Vagina (tissue), 2 donors: ENCODE measurements at regions not wholly inside any gene's neighbourhood (a gene's known extent, or its start where the extent isn't known, plus 50 kb on each side); places are given as distances from the start of the nearest gene placed in this dataset.

ENCODE experiments used
- DNase-seq, 2 donors: peaks; one replicate each; pipeline ENCODE4 v3.0.0-alpha.2; 2017; ENCODE audit errors: extremely low spot score in 2 of 2
- H3K27ac ChIP-seq: fragments of 200-600 bp; sonication (generic); one replicate; pipeline ENCODE4 v1.5.1; 2019
- H3K27me3 ChIP-seq: fragments of 200-600 bp; sonication (generic); one replicate; pipeline ENCODE4 v1.5.1; 2019
- H3K36me3 ChIP-seq, 2 donors: fragments of 200-600 bp; sonication (generic); one replicate each; pipeline ENCODE4 v1.5.1; 2017 to 2019
- H3K4me1 ChIP-seq: fragments of 200-600 bp; sonication (generic); one replicate; pipeline ENCODE4 v1.5.1; 2019
- H3K4me3 ChIP-seq, 2 donors: fragments of 200-600 bp; sonication (generic); 1 replicate in 1 of 2; 2 replicates in 1 of 2; pipeline ENCODE4 v1.5.1; 2016 to 2019
- H3K9me3 ChIP-seq: fragments of 200-600 bp; sonication (generic); one replicate; pipeline ENCODE4 v1.5.1; 2019
- CTCF ChIP-seq, 3 experiments: fragments of 450-650 bp in 2 of 3; fragments of 200-600 bp in 1 of 3; sonication (generic) in 1 of 3; IDR thresholded peaks; one replicate each; pipeline ENCODE4 v1.5.1; 2017 to 2019; ENCODE audit warnings: antibody characterized with exemption in 3 of 3, mild to moderate bottlenecking in 2 of 3, moderate library complexity in 2 of 3
- POLR2A ChIP-seq, 2 donors: fragments of 450-650 bp; IDR thresholded peaks; one replicate each; pipeline ENCODE4 v1.6.1; 2017; ENCODE audit warnings: antibody characterized with exemption in 2 of 2, mild to moderate bottlenecking in 2 of 2, moderate library complexity in 2 of 2
- POLR2AphosphoS5 ChIP-seq, 2 donors: sonication (generic); formaldehyde crosslinking; IDR thresholded peaks; one replicate each; pipeline ENCODE4 v1.9.0; 2017; ENCODE audit warnings: antibody characterized with exemption in 2 of 2, mild to moderate bottlenecking in 2 of 2, low read depth in 1 of 2; ENCODE audit not compliant: insufficient read depth in 1 of 2
- intact Hi-C: fragments of 100-400 bp; cut with DNase I; formaldehyde crosslinking; loops from one replicate; pipeline ENCODE4 v1.15.1; 2023

GRCh38 chr20:19121463-19121862 lies 91.0 kb upstream of the SLC24A3 start:
- Histone ChIP-seq H3K9me3 (no peaks in the 10 kb centered on the region), H3K27ac (no peak overlapping the region), H3K27me3 (no peaks in the 10 kb centered on the region), H3K4me3 (no peak overlapping the region), H3K36me3 (no peaks in the 10 kb centered on the region), H3K4me1 (peaks cover 12% of the 10 kb centered on the region)
- TF ChIP-seq CTCF (IDR thresholded peaks at IDR 0.05) (no peak), POLR2A (IDR thresholded peaks at IDR 0.05) (no peak), POLR2AphosphoS5 (IDR thresholded peaks at IDR 0.05; ENCODE audit: insufficient read depth in 1 of 2, low read depth in 1 of 2) (no peak)
- DNase-seq: peak in 1 of 2 donors; percentile 22
- intact Hi-C loops: no loop called here

GRCh38 chr20:19121916-19122315 lies 90.5 kb upstream of the SLC24A3 start:
- Histone ChIP-seq H3K27me3 (no peaks in the 10 kb centered on the region), H3K4me1 (peaks cover 12% of the 10 kb centered on the region), H3K36me3 (no peaks in the 10 kb centered on the region), H3K4me3 (no peak overlapping the region), H3K27ac (no peak overlapping the region), H3K9me3 (no peaks in the 10 kb centered on the region)
- intact Hi-C loops: no loop called here
- DNase-seq: no peak
- TF ChIP-seq POLR2AphosphoS5 (IDR thresholded peaks at IDR 0.05; ENCODE audit: insufficient read depth in 1 of 2, low read depth in 1 of 2) (no peak), POLR2A (IDR thresholded peaks at IDR 0.05) (no peak), CTCF (IDR thresholded peaks at IDR 0.05) (no peak)

GRCh38 chr20:19122395-19122794 lies 90.0 kb upstream of the SLC24A3 start:
- TF ChIP-seq CTCF (IDR thresholded peaks at IDR 0.05): no peak
- TF ChIP-seq POLR2A (IDR thresholded peaks at IDR 0.05): no peak
- TF ChIP-seq POLR2AphosphoS5 (IDR thresholded peaks at IDR 0.05; ENCODE audit: insufficient read depth in 1 of 2, low read depth in 1 of 2): no peak
- Histone ChIP-seq H3K36me3 (no peaks in the 10 kb centered on the region), H3K9me3 (no peaks in the 10 kb centered on the region), H3K4me1 (peaks cover 12% of the 10 kb centered on the region), H3K27me3 (no peaks in the 10 kb centered on the region), H3K4me3 (no peak overlapping the region), H3K27ac (no peak overlapping the region)
- intact Hi-C loops: no loop called here
- no peak for DNase-seq

- no peak overlapping the region for H3K27ac ChIP-seq
- no peak for TF ChIP-seq POLR2AphosphoS5 (IDR thresholded peaks at IDR 0.05; ENCODE audit: insufficient read depth in 1 of 2, low read depth in 1 of 2)
- TF ChIP-seq CTCF (IDR thresholded peaks at IDR 0.05): no peak
- no peak for TF ChIP-seq POLR2A (IDR thresholded peaks at IDR 0.05)
- intact Hi-C loops: no loop called here
- no peaks in the 10 kb centered on the region for H3K36me3 ChIP-seq
- peak in 1 of 2 donors; percentile 0 for DNase-seq
- H3K9me3 ChIP-seq: no peaks in the 10 kb centered on the region
- no peaks in the 10 kb centered on the region for H3K27me3 ChIP-seq
- peaks cover 3% of the 10 kb centered on the region for H3K4me1 ChIP-seq
- no peak overlapping the region for H3K4me3 ChIP-seq
Measured at GRCh38 chr20:19125508-19125907, 86.9 kb upstream of the SLC24A3 start.

GRCh38 chr20:19129306-19129705 lies 83.1 kb upstream of the SLC24A3 start:
- H3K4me1 ChIP-seq: no peaks in the 10 kb centered on the region

More at GRCh38 chr20:19129306-19129705, 83.1 kb upstream of the SLC24A3 start:
- Histone ChIP-seq H3K9me3 (no peaks in the 10 kb centered on the region), H3K4me3 (no peak overlapping the region), H3K27ac (no peak overlapping the region), H3K36me3 (no peaks in the 10 kb centered on the region), H3K27me3 (no peaks in the 10 kb centered on the region)
- intact Hi-C loops: no loop called here
- TF ChIP-seq POLR2A (IDR thresholded peaks at IDR 0.05): no peak
- no peak for TF ChIP-seq CTCF (IDR thresholded peaks at IDR 0.05)
- TF ChIP-seq POLR2AphosphoS5 (IDR thresholded peaks at IDR 0.05; ENCODE audit: insufficient read depth in 1 of 2, low read depth in 1 of 2): no peak
- DNase-seq: peak in 1 of 2 donors; percentile 67
